ENCODE measurements at regions not wholly inside any gene's neighbourhood (a gene's known extent, or its start where the extent isn't known, plus 50 kb on each side); places are given as distances from the start of the nearest gene placed in this dataset.
"Not testable (repeated sequence)": the region's sequence is repeated elsewhere in the genome, so short reads cannot be mapped to it uniquely, and the experiment has no call there.

DNA sequence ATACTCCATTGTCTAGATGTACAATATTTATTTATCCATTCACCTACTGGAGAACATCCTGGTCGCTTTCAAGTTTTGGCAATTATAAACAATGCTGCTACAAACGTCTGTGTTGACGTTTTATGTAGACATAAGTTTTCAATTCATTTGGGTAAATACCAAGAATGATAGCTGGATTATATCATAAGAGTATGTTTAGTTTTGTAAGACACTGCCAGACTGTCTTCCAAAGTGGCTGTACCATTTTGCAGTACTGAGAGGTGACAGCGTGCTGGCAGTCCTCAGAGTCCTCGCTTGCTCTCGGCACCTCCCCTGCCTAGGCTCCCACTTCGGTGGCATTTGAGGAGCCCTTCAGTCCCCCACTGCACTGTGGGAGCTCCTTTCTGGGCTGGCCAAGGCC is 253.3 kb upstream of the INTU start:
- TF ChIP-seq, protein P1, sequence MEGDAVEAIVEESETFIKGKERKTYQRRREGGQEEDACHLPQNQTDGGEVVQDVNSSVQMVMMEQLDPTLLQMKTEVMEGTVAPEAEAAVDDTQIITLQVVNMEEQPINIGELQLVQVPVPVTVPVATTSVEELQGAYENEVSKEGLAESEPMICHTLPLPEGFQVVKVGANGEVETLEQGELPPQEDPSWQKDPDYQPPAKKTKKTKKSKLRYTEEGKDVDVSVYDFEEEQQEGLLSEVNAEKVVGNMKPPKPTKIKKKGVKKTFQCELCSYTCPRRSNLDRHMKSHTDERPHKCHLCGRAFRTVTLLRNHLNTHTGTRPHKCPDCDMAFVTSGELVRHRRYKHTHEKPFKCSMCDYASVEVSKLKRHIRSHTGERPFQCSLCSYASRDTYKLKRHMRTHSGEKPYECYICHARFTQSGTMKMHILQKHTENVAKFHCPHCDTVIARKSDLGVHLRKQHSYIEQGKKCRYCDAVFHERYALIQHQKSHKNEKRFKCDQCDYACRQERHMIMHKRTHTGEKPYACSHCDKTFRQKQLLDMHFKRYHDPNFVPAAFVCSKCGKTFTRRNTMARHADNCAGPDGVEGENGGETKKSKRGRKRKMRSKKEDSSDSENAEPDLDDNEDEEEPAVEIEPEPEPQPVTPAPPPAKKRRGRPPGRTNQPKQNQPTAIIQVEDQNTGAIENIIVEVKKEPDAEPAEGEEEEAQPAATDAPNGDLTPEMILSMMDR (conservative IDR thresholded peaks at IDR 0.05; ENCODE audit: low read depth, low read length), result no peak
- H3K4me3 ChIP-seq (ENCODE audit: low read depth, low read length), result no peak overlapping the region
- no peak for DNase-seq (ENCODE audit: low read depth)

DNA sequence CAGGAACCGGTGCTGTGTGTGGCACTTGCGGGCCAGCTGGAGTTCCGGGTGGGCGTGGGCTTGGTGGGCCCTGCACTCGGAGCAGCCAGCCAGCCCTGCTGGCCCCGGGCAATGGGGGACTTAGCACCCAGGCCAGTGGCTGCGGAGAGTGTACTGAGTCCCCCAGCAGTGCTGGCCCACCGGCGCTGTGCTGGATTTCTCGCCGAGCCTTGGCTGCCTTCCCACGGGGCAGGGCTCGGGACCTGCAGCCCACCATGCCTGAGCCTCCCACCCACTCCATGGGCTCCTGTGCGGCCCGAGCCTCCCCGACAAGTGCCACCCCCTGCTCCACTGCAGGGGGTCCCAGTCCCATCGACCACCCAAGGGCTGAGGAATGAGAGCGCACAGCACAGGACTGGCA is 252.8 kb upstream of the INTU start:
- DNase-seq (ENCODE audit: low read depth); H3K4me3 ChIP-seq (ENCODE audit: low read depth, low read length): not testable (repeated sequence)

DNA sequence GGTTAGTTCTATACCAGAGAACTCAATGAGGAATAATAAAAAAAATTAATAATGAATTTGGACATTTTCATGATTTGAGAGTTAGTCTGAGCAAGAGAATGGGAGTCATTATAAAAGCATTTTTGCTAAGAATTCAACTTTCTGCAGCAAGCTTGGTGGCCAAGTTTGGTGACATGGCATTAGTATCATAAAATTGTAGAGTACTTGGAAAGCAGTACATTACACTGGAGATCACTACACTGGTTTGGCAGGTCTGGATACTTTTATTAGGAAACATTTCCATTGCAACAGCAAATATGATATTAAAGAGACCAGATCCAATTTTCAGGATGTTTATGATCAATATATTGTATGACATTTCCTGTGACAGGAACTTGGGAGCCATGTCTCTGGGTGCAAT is 249.1 kb upstream of the INTU start:
- no peak overlapping the region for H3K4me3 ChIP-seq (ENCODE audit: low read depth, low read length)
- TF ChIP-seq, protein P1 (conservative IDR thresholded peaks at IDR 0.05; ENCODE audit: low read depth, low read length), result no peak
- no peak for DNase-seq (ENCODE audit: low read depth)

GRCh38 chr4:127394516-127394915 is 238.2 kb upstream of the INTU start:
- DNase-seq (ENCODE audit: low read depth), result no peak
- H3K4me3 ChIP-seq (ENCODE audit: low read depth, low read length), result no peak overlapping the region
- TF ChIP-seq, protein P1 (conservative IDR thresholded peaks at IDR 0.05; ENCODE audit: low read depth, low read length), result no peak

GRCh38 chr4:127400276-127400675 is 232.5 kb upstream of the INTU start:
- TF ChIP-seq, protein P1 (conservative IDR thresholded peaks at IDR 0.05; ENCODE audit: low read depth, low read length), result no peak
- no peak overlapping the region for H3K4me3 ChIP-seq (ENCODE audit: low read depth, low read length)
- DNase-seq (ENCODE audit: low read depth), result no peak

DNA sequence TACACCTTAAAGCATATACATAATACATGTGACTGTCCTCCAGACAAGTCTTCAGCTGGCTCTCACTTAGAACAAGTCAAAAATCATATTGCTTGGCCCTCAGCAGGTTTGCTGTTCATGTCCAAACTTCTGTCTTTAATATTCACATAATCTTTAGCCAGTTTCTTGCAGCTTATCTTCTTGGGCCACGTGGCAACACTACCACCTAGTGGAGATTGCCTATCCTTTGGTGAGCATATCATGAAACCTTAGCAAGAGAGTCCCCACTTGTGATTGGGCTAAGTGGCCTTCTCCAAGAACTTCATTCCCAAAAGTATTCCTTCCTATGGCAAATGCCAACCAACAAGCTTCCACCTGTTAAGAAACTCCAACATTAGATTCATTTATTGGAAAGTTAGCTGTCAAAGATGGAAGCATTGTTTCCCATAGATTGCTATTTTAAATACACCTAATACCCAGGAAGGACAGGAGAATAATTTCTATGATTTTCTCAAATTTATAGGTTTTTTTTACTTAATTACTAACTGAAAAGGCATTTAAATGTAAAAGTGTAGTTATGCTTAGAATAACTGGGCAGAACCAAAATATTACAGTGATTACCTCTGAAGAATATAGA is 231.9 kb upstream of the INTU start:
- DNase-seq (ENCODE audit: low read depth), result peak; percentile 32
- no peak overlapping the region for H3K4me3 ChIP-seq (ENCODE audit: low read depth, low read length)
- TF ChIP-seq, protein P1 (conservative IDR thresholded peaks at IDR 0.05; ENCODE audit: low read depth, low read length), result peak; percentile 98

DNA sequence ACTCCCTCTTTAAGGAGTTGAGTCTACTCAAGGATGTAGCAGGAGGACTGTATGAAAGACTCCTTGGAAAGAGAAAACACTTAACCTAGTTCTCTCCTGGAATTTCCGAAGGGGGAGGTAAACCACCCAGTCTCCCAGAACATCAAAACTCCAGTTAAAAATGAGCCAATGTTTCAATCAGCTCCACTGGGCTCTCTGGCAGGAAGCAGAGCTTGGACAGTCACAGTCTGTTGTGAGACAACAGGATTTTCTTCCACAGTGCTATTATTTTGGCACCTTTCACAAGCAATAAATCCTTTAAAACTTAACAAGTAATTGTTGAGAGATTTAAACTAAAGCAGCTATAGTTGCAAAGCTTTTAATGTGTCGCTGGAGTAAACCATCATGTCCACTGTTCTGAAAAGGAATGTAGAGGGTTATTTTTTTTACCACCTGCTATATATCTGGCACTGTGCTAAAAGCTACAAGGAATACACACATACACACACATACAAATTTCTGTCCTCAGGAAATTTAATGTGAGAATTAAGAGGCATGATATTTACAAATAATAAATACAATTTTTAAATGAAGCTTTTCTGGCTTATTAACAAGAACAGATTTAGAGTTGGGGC is 229.2 kb upstream of the INTU start:
- H3K4me3 ChIP-seq (ENCODE audit: low read depth, low read length), result no peak overlapping the region
- TF ChIP-seq, protein P1 (conservative IDR thresholded peaks at IDR 0.05; ENCODE audit: low read depth, low read length), result no peak
- no peak for DNase-seq (ENCODE audit: low read depth)
